GM12878 (cell line): ENCODE measurements at regions not wholly inside any gene's neighbourhood (a gene's known extent, or its start where the extent isn't known, plus 50 kb on each side); places are given as distances from the start of the nearest gene placed in this dataset.

Source experiments
- ATAC-seq: fragments of 200-7000 bp; cut with Tn5 transposase; 3 replicates; pipeline ENCODE4 v1.9.1; 2020; ENCODE audit warnings: mild to moderate bottlenecking, moderate library complexity
- BruUV-seq: library from RNA; stranded (reverse); fragments of 400-500 nt; replicated peaks from 2 replicates; lab custom pipeline; 2021; lab: Mats Ljungman, UMichigan
- CTCF ChIA-PET: fragments of 300-600 bp; sonication (Branson Sonifier 250); formaldehyde crosslinking; extraction: SDS; loops from one replicate; lab custom pipeline; 2021; ENCODE audit warnings: inconsistent platforms; lab: Yijun Ruan, JAX
- POLR2A ChIA-PET: fragments of 350-600 bp; formaldehyde crosslinking; extraction: SDS; loops from one replicate; lab custom pipeline; 2021; ENCODE audit warnings: inconsistent platforms; lab: Charles Lee
- RAD21 ChIA-PET: fragments of 300-600 bp; sonication (Branson Sonifier 250); formaldehyde crosslinking; loops from one replicate; lab custom pipeline; 2023; ENCODE audit warnings: antibody characterized with exemption; ENCODE audit not compliant: unreplicated experiment; lab: Charles Lee
- SMC1A ChIA-PET: fragments of 300-600 bp; sonication (Branson Sonifier 250); formaldehyde crosslinking; loops from one replicate; lab custom pipeline; 2023; ENCODE audit not compliant: unreplicated experiment, uncharacterized antibody; lab: Charles Lee
- DNase-seq: peaks from one replicate; pipeline ENCODE4 v3.0.0-alpha.2; 2011; ENCODE audit warnings: low read depth, low spot score
- FAIRE-seq: peaks from 3 replicates; lab custom pipeline; 2011; peaks lifted over from hg19 to GRCh38; lab: Jason Lieb, UNC
- H2AFZ ChIP-seq: 2 replicates; pipeline ENCODE4 v1.6.0; 2011; ENCODE audit warnings: low read depth, low read length, control low read depth; ENCODE audit not compliant: control insufficient read depth
- H3K27ac ChIP-seq: 2 replicates; pipeline ENCODE4 v1.5.1; 2011; ENCODE audit warnings: control low read depth; ENCODE audit not compliant: control insufficient read depth, insufficient read depth
- H3K27me3 ChIP-seq, 2 experiments: replicated peaks in 1 of 2; 2 replicates each; pipeline versions ENCODE4 v1.6.0 to v1.6.1; 2011; ENCODE audit warnings: low read length in 1 of 2; ENCODE audit not compliant: control insufficient read depth in 2 of 2, insufficient read depth in 2 of 2
- H3K36me3 ChIP-seq, 2 experiments: 2 replicates each; pipeline ENCODE4 v1.5.1; 2011; ENCODE audit warnings: low read length in 1 of 2; ENCODE audit not compliant: control insufficient read depth in 2 of 2, insufficient read depth in 2 of 2
- H3K4me1 ChIP-seq: 2 replicates; pipeline ENCODE4 v1.6.1; 2011; ENCODE audit warnings: mild to moderate bottlenecking, low read length, moderate library complexity, mixed read lengths; ENCODE audit not compliant: control insufficient read depth, insufficient read depth
- H3K4me2 ChIP-seq: 2 replicates; pipeline ENCODE4 v1.6.0; 2011; ENCODE audit warnings: control low read depth; ENCODE audit not compliant: control insufficient read depth, insufficient read depth
- H3K4me3 ChIP-seq: fragments of 200-600 bp; sonication (generic); 2 replicates; pipeline ENCODE4 v1.5.1; 2016
- H3K79me2 ChIP-seq: 2 replicates; pipeline ENCODE4 v1.6.0; 2011; ENCODE audit warnings: low read length; ENCODE audit not compliant: control insufficient read depth, insufficient read depth
- H3K9ac ChIP-seq: 2 replicates; pipeline ENCODE4 v1.8.0; 2011; ENCODE audit warnings: low read length, control low read depth, mixed read lengths; ENCODE audit not compliant: control insufficient read depth, insufficient read depth
- H3K9me3 ChIP-seq: replicated peaks from 3 replicates; pipeline ENCODE4 v1.5.1; 2011; ENCODE audit warnings: mild to moderate bottlenecking, low read length; ENCODE audit not compliant: control insufficient read depth, insufficient read depth
- H4K20me1 ChIP-seq: 2 replicates; pipeline ENCODE4 v1.6.0; 2011; ENCODE audit not compliant: control insufficient read depth, insufficient read depth
- FOXM1 ChIP-seq: IDR thresholded peaks from 2 replicates; pipeline ENCODE4 v1.6.1; 2012; ENCODE audit warnings: low read depth, mild to moderate bottlenecking, inconsistent platforms, low read length, moderate library complexity
- KAT2A ChIP-seq: conservative IDR thresholded peaks from 2 replicates; pipeline ENCODE4 v1.6.1; 2011; ENCODE audit warnings: low read depth, low read length; ENCODE audit not compliant: control insufficient read depth
- RUNX3 ChIP-seq: IDR thresholded peaks from 2 replicates; pipeline ENCODE4 v1.6.1; 2012; ENCODE audit warnings: low read length, inconsistent platforms
- SMARCA5 ChIP-seq: fragments of 450-650 bp; IDR thresholded peaks from 2 replicates; pipeline ENCODE4 v1.6.1; 2017; ENCODE audit warnings: mild to moderate bottlenecking
- SREBF2 ChIP-seq: IDR thresholded peaks from 2 replicates; pipeline ENCODE4 v1.6.1; 2012; ENCODE audit warnings: mild to moderate bottlenecking, low read length
- ZNF207 ChIP-seq: fragments of 450-650 bp; IDR thresholded peaks from 2 replicates; pipeline ENCODE4 v1.6.1; 2014; ENCODE audit warnings: antibody characterized with exemption, mild to moderate bottlenecking, borderline replicate concordance
- WGBS: methylation state at CpG from one replicate; pipeline ENCODE4 v1.1.6; 2016; ENCODE audit warnings: low lambda C conversion rate; ENCODE audit not compliant: insufficient replicate concordance, insufficient coverage; ENCODE audit errors: missing lambda C conversion rate; 5-methylcytosine and 5-hydroxymethylcytosine counted together
- in situ Hi-C: fragments of 300-500 bp; cut with MboI; formaldehyde crosslinking; loops from 9 replicates; pipeline ENCODE4 v1.14.3; 2018; ENCODE audit warnings: mixed read lengths
- intact Hi-C: fragments of 100-400 bp; cut with micrococcal nuclease; formaldehyde crosslinking; loops from one replicate; pipeline ENCODE4 v1.14.2; 2022; ENCODE audit not compliant: unreplicated experiment
- TF ChIP-seq, protein P1 (sequence below): IDR thresholded peaks from 2 replicates; pipeline ENCODE4 v1.6.1; 2012; ENCODE audit warnings: improper control_type of control experiment, low read depth, low read length; ENCODE audit not compliant: insufficient replicate concordance
- TF ChIP-seq, protein P2 (sequence below): fragments of 450-650 bp; formaldehyde crosslinking; IDR thresholded peaks from 2 replicates; pipeline ENCODE4 v1.4.0; 2020; ENCODE audit warnings: mild to moderate bottlenecking, moderate library complexity

DNA sequence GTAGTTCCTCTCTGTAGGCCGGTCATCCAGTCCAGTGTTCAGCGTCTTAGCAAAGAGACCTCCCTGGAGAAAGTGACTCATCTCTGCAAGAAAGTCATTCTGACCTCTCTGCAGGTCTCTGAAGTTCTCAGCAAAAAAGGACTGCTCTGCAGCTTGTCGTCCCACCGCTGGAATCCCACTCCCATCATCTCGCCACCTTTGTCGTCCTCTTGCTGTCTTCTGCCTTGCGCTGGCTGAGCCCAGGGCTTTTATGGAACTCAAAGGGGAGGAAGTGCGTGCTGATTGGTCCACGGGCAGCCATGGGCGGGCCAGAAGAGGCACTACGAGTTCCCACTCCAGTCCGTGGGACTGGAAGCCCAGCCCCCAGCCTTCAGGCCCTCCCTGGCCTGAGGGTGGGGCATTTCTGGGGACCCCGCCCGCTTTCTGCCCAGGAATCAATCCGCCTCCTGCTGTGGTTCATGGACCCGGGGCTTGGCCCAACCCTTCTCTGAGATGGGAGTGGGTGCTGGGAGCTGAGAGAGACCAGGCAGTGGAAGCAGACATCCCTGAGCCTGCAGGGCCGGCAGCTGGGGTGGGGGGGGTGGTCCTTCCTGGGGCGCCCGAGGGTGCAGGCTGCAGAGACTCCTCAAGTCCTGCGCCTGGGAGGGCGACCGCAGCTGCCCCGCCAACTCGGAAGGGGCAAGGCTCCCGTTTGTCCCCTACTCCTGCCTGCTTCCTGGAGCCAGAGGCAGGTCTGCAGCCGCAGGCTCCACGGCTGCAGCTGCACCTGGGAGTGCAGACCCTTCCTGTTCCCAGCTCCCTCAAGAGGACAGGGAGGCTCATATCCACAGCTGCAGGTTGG lies 660.7 kb upstream of the RAB6C start (continued):
- TF ChIP-seq, protein P1, sequence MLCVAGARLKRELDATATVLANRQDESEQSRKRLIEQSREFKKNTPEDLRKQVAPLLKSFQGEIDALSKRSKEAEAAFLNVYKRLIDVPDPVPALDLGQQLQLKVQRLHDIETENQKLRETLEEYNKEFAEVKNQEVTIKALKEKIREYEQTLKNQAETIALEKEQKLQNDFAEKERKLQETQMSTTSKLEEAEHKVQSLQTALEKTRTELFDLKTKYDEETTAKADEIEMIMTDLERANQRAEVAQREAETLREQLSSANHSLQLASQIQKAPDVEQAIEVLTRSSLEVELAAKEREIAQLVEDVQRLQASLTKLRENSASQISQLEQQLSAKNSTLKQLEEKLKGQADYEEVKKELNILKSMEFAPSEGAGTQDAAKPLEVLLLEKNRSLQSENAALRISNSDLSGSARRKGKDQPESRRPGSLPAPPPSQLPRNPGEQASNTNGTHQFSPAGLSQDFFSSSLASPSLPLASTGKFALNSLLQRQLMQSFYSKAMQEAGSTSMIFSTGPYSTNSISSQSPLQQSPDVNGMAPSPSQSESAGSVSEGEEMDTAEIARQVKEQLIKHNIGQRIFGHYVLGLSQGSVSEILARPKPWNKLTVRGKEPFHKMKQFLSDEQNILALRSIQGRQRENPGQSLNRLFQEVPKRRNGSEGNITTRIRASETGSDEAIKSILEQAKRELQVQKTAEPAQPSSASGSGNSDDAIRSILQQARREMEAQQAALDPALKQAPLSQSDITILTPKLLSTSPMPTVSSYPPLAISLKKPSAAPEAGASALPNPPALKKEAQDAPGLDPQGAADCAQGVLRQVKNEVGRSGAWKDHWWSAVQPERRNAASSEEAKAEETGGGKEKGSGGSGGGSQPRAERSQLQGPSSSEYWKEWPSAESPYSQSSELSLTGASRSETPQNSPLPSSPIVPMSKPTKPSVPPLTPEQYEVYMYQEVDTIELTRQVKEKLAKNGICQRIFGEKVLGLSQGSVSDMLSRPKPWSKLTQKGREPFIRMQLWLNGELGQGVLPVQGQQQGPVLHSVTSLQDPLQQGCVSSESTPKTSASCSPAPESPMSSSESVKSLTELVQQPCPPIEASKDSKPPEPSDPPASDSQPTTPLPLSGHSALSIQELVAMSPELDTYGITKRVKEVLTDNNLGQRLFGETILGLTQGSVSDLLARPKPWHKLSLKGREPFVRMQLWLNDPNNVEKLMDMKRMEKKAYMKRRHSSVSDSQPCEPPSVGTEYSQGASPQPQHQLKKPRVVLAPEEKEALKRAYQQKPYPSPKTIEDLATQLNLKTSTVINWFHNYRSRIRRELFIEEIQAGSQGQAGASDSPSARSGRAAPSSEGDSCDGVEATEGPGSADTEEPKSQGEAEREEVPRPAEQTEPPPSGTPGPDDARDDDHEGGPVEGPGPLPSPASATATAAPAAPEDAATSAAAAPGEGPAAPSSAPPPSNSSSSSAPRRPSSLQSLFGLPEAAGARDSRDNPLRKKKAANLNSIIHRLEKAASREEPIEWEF = no peak
- TF ChIP-seq ZNF207 = no peak
- no peak for TF ChIP-seq FOXM1
- TF ChIP-seq RUNX3 = no peak

DNA sequence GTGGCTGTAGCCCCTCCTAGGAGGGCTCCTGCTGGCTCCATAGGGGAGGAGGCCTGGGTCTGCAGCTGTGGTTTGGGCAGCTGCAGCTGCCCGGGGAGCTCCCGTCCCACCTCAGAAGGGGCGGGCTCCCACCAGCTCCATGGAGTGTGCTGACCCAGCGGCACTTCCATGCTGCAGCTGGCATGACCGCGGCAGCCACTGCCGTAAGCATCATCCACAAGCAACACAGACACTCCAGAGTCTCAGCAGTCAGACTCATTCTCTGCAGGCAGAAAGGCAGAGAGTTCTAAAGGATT lies 660.1 kb upstream of the RAB6C start:
- Histone ChIP-seq H3K9me3 (no peaks in the 10 kb centered on the region), H3K27ac (no peak overlapping the region), H3K4me3 (no peak overlapping the region), H3K9ac (no peak overlapping the region), H3K36me3 (no peaks in the 10 kb centered on the region), H3K79me2 (no peaks in the 10 kb centered on the region), H3K4me1 (no peaks in the 10 kb centered on the region), H4K20me1 (no peaks in the 10 kb centered on the region), H3K4me2 (no peak overlapping the region), H2AFZ (no peak overlapping the region), H3K27me3 (no peaks in the 10 kb centered on the region)
- no peak for FAIRE-seq
- ATAC-seq = no peak
- ChIA-PET CTCF (no interaction called here), SMC1A (no interaction called here), POLR2A (no interaction called here), RAD21 (no interaction called here)
- no peak for DNase-seq
- intact Hi-C loops (no loop called here), in situ Hi-C loops (no loop called here)
- WGBS = 63% methylated on average over 7 of the region's 7 CpGs
- BruUV-seq = no TSS peak
- TF ChIP-seq KAT2A = no peak
- TF ChIP-seq SMARCA5 = no peak
- TF ChIP-seq, protein P1 = no peak
- no peak for TF ChIP-seq SREBF2
- TF ChIP-seq, protein P2, sequence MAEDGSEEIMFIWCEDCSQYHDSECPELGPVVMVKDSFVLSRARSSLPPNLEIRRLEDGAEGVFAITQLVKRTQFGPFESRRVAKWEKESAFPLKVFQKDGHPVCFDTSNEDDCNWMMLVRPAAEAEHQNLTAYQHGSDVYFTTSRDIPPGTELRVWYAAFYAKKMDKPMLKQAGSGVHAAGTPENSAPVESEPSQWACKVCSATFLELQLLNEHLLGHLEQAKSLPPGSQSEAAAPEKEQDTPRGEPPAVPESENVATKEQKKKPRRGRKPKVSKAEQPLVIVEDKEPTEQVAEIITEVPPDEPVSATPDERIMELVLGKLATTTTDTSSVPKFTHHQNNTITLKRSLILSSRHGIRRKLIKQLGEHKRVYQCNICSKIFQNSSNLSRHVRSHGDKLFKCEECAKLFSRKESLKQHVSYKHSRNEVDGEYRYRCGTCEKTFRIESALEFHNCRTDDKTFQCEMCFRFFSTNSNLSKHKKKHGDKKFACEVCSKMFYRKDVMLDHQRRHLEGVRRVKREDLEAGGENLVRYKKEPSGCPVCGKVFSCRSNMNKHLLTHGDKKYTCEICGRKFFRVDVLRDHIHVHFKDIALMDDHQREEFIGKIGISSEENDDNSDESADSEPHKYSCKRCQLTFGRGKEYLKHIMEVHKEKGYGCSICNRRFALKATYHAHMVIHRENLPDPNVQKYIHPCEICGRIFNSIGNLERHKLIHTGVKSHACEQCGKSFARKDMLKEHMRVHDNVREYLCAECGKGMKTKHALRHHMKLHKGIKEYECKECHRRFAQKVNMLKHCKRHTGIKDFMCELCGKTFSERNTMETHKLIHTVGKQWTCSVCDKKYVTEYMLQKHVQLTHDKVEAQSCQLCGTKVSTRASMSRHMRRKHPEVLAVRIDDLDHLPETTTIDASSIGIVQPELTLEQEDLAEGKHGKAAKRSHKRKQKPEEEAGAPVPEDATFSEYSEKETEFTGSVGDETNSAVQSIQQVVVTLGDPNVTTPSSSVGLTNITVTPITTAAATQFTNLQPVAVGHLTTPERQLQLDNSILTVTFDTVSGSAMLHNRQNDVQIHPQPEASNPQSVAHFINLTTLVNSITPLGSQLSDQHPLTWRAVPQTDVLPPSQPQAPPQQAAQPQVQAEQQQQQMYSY (CRISPR knock-in tag) = no peak
